Keratinocyte (primary cell): ENCODE measurements at regions not wholly inside any gene's neighbourhood (a gene's known extent, or its start where the extent isn't known, plus 50 kb on each side); places are given as distances from the start of the nearest gene placed in this dataset.

ENCODE experiments used
- DNase-seq: peaks from one replicate; pipeline ENCODE4 v3.0.0-alpha.2; 2011; ENCODE audit warnings: low read depth, missing footprints, low spot score
- FAIRE-seq: peaks from 2 replicates; lab custom pipeline; 2011; peaks lifted over from hg19 to GRCh38; lab: Jason Lieb, UNC
- H2AFZ ChIP-seq: 2 replicates; pipeline ENCODE4 v1.6.0; 2012; ENCODE audit warnings: low read length, control low read depth, inconsistent platforms; ENCODE audit not compliant: control insufficient read depth
- H3K27ac ChIP-seq: 2 replicates; pipeline ENCODE4 v1.5.1; 2011; ENCODE audit warnings: low read length; ENCODE audit not compliant: control insufficient read depth, insufficient read depth
- H3K27me3 ChIP-seq: 3 replicates; pipeline ENCODE4 v1.6.0; 2011; ENCODE audit warnings: low read length; ENCODE audit not compliant: control insufficient read depth, insufficient read depth; ENCODE audit errors: extremely low read depth
- H3K36me3 ChIP-seq, 2 experiments: 2 replicates in 1 of 2; 3 replicates in 1 of 2; pipeline ENCODE4 v1.5.1; 2011; ENCODE audit warnings: low read length in 2 of 2, mild to moderate bottlenecking in 1 of 2; ENCODE audit not compliant: control insufficient read depth in 2 of 2, insufficient read depth in 2 of 2; ENCODE audit errors: extremely low read depth in 1 of 2
- H3K4me1 ChIP-seq: 3 replicates; pipeline ENCODE4 v1.5.1; 2011; ENCODE audit warnings: low read length; ENCODE audit not compliant: control insufficient read depth, insufficient read depth; ENCODE audit errors: extremely low read depth
- H3K4me2 ChIP-seq: 3 replicates; pipeline ENCODE4 v1.6.0; 2011; ENCODE audit warnings: low read depth, low read length; ENCODE audit not compliant: control insufficient read depth, insufficient read depth; ENCODE audit errors: extremely low read depth
- H3K4me3 ChIP-seq, 3 experiments: fragments of 200-600 bp in 1 of 3; sonication (generic) in 1 of 3; 2 replicates in 2 of 3; 3 replicates in 1 of 3; pipeline ENCODE4 v1.5.1; 2011 to 2016; ENCODE audit warnings: low read length in 3 of 3, mild to moderate bottlenecking in 3 of 3, control low read depth in 2 of 3, inconsistent platforms in 1 of 3, low read depth in 1 of 3, mixed read lengths in 1 of 3, mixed run types in 1 of 3, moderate library complexity in 1 of 3; ENCODE audit not compliant: control insufficient read depth in 2 of 3, insufficient read depth in 2 of 3; ENCODE audit errors: extremely low read depth in 1 of 3
- H3K79me2 ChIP-seq: 2 replicates; pipeline ENCODE4 v1.6.0; 2012; ENCODE audit warnings: low read length; ENCODE audit not compliant: control insufficient read depth, insufficient read depth
- H3K9ac ChIP-seq: 3 replicates; pipeline ENCODE4 v1.6.0; 2011; ENCODE audit warnings: low read length; ENCODE audit not compliant: control insufficient read depth, insufficient read depth; ENCODE audit errors: extremely low read depth
- H3K9me1 ChIP-seq: 3 replicates; pipeline ENCODE4 v1.6.0; 2011; ENCODE audit warnings: low read length; ENCODE audit not compliant: control insufficient read depth, insufficient read depth; ENCODE audit errors: extremely low read depth
- H3K9me3 ChIP-seq: 2 replicates; pipeline ENCODE4 v1.5.1; 2012; ENCODE audit warnings: low read depth, low read length; ENCODE audit not compliant: control insufficient read depth
- H4K20me1 ChIP-seq: 3 replicates; pipeline ENCODE4 v1.6.0; 2011; ENCODE audit warnings: low read length; ENCODE audit not compliant: control insufficient read depth, insufficient read depth; ENCODE audit errors: extremely low read depth
- CTCF ChIP-seq, 3 experiments: IDR thresholded peaks in 1 of 3; conservative IDR thresholded peaks in 1 of 3; optimal IDR thresholded peaks in 1 of 3; 2 replicates in 2 of 3; 3 replicates in 1 of 3; pipeline versions ENCODE3 to v1.5.1; 2011; ENCODE audit warnings: low read length in 3 of 3, mild to moderate bottlenecking in 3 of 3, moderate library complexity in 2 of 3, control low read depth in 1 of 3, inconsistent platforms in 1 of 3; ENCODE audit not compliant: insufficient read depth in 2 of 3; ENCODE audit errors: extremely low read depth in 1 of 3
- EZH2 ChIP-seq: IDR thresholded peaks from one replicate; pipeline ENCODE4 v1.6.1; 2012; ENCODE audit warnings: inconsistent platforms, mild to moderate bottlenecking, low read length, moderate library complexity
- dilution Hi-C: fragments of 300-500 bp; cut with MboI; formaldehyde crosslinking; loops from one replicate; pipeline ENCODE4 v1.7.0; 2020; ENCODE audit warnings: low sequenced_read_pairs; ENCODE audit not compliant: extremely low pct_ligation_motif_present

GRCh38 chrX:22628275-22628674, 355.6 kb downstream of the CBLL2 start:
- H3K27ac ChIP-seq, result no peak overlapping the region
- no peaks in the 10 kb centered on the region for H3K9me1 ChIP-seq
- peaks cover 4% of the 10 kb centered on the region for H3K4me1 ChIP-seq
- FAIRE-seq, result no peak
- no peaks in the 10 kb centered on the region for H3K36me3 ChIP-seq
- no peaks in the 10 kb centered on the region for H3K79me2 ChIP-seq
- H3K4me2 ChIP-seq, result no peak overlapping the region
- no peak overlapping the region for H2AFZ ChIP-seq
- H3K9me3 ChIP-seq, result no peaks in the 10 kb centered on the region
- H3K9ac ChIP-seq, result no peak overlapping the region
- no peak for DNase-seq
- dilution Hi-C loops, result no loop called here
- no peaks in the 10 kb centered on the region for H4K20me1 ChIP-seq
- TF ChIP-seq EZH2, result no peak
- no peak for TF ChIP-seq CTCF (optimal IDR thresholded peaks at IDR 0.05 in 1 of 3, IDR thresholded peaks at IDR 0.05 in 1 of 3, conservative IDR thresholded peaks at IDR 0.05 in 1 of 3; ENCODE audit: extremely low read depth in 1 of 3, insufficient read depth in 2 of 3, low read length in 3 of 3)
- no peaks in the 10 kb centered on the region for H3K27me3 ChIP-seq
- no peak overlapping the region for H3K4me3 ChIP-seq

- H3K9ac ChIP-seq, result no peak overlapping the region
- DNase-seq (peak; percentile 7), FAIRE-seq (peak; percentile 34)
- TF ChIP-seq EZH2, result no peak
- no peaks in the 10 kb centered on the region for H4K20me1 ChIP-seq
- no peaks in the 10 kb centered on the region for H3K79me2 ChIP-seq
- no peak overlapping the region for H2AFZ ChIP-seq
- peaks cover 4% of the 10 kb centered on the region for H3K4me1 ChIP-seq
- H3K27ac ChIP-seq, result no peak overlapping the region
- H3K4me2 ChIP-seq, result peak overlapping the region; percentile 58
- no peaks in the 10 kb centered on the region for H3K9me1 ChIP-seq
- no peaks in the 10 kb centered on the region for H3K9me3 ChIP-seq
- H3K27me3 ChIP-seq, result no peaks in the 10 kb centered on the region
- no peaks in the 10 kb centered on the region for H3K36me3 ChIP-seq
- dilution Hi-C loops, result no loop called here
- H3K4me3 ChIP-seq, result no peak overlapping the region
Measured at GRCh38 chrX:22629105-22629725, 356.5 kb downstream of the CBLL2 start.

- no peaks in the 10 kb centered on the region for H3K27me3 ChIP-seq
- no peak overlapping the region for H3K27ac ChIP-seq
- H3K9ac ChIP-seq, result no peak overlapping the region
- H4K20me1 ChIP-seq, result no peaks in the 10 kb centered on the region
- no peaks in the 10 kb centered on the region for H3K4me1 ChIP-seq
- H3K9me1 ChIP-seq, result no peaks in the 10 kb centered on the region
- H2AFZ ChIP-seq, result no peak overlapping the region
- DNase-seq (no peak), FAIRE-seq (no peak)
- dilution Hi-C loops, result no loop called here
- no peaks in the 10 kb centered on the region for H3K9me3 ChIP-seq
- TF ChIP-seq EZH2 (no peak), CTCF (optimal IDR thresholded peaks at IDR 0.05 in 1 of 3, IDR thresholded peaks at IDR 0.05 in 1 of 3, conservative IDR thresholded peaks at IDR 0.05 in 1 of 3; ENCODE audit: extremely low read depth in 1 of 3, insufficient read depth in 2 of 3, low read length in 3 of 3) (no peak)
- no peaks in the 10 kb centered on the region for H3K79me2 ChIP-seq
- no peak overlapping the region for H3K4me3 ChIP-seq
- no peaks in the 10 kb centered on the region for H3K36me3 ChIP-seq
- H3K4me2 ChIP-seq, result no peak overlapping the region
Measured at GRCh38 chrX:22634083-22634482, 361.4 kb downstream of the CBLL2 start.
